Anterior cingulate cortex (tissue), 58 donors: ENCODE measurements at regions not wholly inside any gene's neighbourhood (a gene's known extent, or its start where the extent isn't known, plus 50 kb on each side); places are given as distances from the start of the nearest gene placed in this dataset.
"Not testable (repeated sequence)": the region's sequence is repeated elsewhere in the genome, so short reads cannot be mapped to it uniquely, and the experiment has no call there.

ENCODE experiments used
- DNase-seq, 58 donors: peaks; one replicate each; lab custom pipeline; 2025; lab: John Stamatoyannopoulos, UW

DNA sequence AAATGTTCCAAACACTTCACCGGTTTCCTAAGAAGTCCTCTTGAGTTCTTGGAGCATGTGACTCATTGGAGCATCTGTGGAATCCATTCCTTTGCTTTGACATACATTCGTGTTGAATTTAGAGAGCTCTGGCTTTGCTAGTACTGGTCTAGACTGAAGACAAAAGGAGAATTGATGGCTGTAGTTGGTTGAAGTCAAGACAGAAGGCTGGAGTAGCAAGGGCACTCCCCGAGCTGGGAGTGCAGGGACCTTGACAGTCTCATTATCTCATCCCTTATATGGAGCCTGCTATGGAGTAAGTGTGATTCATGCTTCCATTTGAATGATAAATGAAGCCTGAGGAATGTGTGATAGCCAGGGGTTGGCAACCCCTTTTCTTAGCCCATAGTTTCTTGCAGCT lies 1249.1 kb downstream of the TYW1 start:
- no peak for DNase-seq

- DNase-seq, result peak in 16 of 58 donors; percentile 1 to 48 (median 12)
Observed at GRCh38 chr7:68246189-68246633, 1249.6 kb downstream of the TYW1 start.

DNA sequence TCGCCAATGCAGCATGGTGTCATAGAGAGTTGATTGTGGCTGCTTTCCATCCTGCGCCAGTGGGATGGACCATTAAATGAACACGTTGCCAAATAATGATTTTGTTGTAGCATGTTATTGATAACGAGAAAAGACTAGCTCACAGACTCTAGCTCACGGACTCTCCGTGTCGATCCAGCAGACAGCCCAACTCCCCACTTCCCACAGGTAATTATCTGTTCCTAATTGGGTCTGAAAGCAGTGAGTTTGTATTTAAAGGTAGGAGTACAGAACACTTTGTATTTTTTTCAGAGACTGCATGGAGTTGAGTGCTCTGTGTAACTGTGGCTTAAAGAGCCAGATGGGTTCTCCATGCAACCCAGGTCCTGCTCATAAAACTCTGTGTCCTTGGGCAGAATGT lies 1250.5 kb downstream of the TYW1 start:
- no peak for DNase-seq

GRCh38 chr7:68247571-68247970 lies 1250.9 kb downstream of the TYW1 start:
- DNase-seq, result no peak

DNA sequence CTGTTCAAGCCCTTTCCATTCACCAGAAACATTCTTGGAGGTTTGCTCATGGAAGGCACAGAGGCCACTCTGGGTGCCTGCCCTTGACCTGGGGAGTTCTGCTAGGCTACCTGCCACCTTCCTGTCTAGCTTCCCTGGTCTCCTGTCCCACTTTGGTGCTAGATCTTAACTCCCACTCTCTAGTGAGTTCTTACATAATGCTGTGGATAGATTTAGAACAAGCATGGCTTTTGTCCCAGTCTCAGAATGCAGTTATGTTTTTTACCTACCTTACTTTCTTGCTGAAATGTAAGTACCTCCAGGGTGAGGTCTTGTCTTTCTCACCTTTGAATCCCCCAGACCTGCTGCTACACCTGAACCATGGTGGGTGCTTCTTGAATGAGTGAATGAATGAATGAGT lies 1252.3 kb downstream of the TYW1 start:
- DNase-seq, result peak in 1 of 58 donors; percentile 41

GRCh38 chr7:68249611-68250010 lies 1253.0 kb downstream of the TYW1 start:
- DNase-seq, result no peak

GRCh38 chr7:68250143-68250542 lies 1253.5 kb downstream of the TYW1 start:
- DNase-seq, result no peak

DNA sequence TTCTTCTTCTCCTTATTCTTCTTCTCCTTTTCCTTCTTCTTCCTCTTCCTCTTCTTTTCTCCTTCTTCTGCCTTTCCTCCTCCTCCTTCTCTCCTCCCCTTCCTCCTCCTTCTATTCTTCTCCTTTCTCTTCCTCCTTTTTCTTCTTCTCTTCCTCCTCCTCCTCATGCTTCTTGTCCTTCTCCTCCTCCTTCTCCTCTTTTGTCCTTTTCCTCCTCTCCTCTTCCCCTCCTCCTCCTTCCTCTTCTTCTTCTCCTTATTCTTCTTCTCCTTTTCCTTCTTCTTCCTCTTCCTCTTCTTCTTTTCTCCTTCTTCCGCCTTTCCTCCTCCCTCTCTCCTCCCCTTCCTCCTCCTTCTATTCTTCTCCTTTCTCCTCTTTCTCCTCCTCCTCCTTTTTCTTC lies 1258.2 kb downstream of the TYW1 start:
- not testable (repeated sequence) for DNase-seq

- no peak for DNase-seq
Observed at GRCh38 chr7:68256295-68256694, 1259.7 kb downstream of the TYW1 start.

- DNase-seq, result no peak
Observed at GRCh38 chr7:68258609-68259008, 1262.0 kb downstream of the TYW1 start.

DNA sequence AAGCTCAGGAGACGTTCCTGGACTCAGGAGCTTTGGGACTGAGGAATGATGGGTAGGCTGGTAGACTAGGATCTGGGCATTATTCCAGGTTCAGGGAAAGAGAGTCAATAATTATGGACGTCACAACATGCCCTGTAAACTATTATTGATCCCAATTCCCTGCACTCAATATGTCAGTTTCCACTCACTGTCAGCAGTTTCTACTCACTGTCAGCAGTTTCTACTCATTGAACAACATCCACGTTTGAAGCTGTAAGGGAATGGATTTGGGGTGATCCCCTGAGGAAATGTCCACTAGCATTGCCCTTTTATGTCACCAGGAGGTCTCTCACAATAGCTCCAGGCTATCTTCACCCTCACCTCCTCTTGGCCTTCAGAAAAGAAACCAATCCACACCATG lies 1268.6 kb downstream of the TYW1 start:
- no peak for DNase-seq

DNA sequence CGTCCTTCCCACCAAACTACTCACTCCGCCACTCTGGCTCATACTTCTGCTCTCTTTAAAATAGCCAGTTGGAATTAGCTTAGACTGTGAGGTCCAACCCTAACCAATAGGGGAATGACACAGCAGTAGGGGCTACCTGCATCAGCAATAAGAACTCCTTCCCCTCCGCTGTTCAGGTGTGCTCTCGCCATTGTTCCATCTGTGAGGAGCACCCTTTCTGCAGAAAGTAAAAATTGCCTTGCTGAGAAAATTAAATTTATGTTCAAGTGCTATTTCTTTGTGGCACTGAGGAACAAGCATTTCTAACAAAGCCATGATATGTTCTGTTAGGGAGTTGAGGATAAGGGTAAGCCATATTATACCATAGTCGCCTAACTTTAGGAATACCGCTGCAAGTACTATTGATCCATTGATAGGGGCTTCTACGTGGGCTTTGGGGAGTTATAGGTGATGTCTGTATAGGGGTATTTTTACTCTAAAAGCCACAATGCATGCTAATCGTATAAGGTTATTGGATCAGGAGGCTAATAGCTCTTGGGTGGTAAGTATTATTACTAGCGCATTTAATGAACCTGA lies 1269.5 kb downstream of the TYW1 start:
- DNase-seq, result no peak

DNA sequence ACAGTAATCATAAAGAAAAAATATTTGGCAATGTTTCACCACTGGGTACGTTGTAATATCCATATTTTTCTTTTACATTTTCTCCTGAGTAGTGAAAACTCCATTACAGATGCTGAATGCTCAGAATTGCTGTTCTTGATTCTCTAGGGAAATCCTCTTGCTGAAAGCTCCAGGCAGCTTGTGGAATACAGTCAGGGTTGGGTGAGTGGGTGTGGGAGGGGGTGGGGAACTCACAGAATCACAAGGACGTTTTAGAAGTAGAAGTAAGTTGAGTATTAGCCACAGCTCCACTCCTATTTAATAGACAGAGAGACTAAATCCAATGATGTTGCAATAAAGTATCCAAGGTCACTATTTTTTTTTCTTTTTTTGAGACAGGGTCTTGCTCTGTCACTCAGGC lies 1270.9 kb downstream of the TYW1 start:
- peak in 3 of 58 donors; percentile 0 to 19 (median 1) for DNase-seq

- DNase-seq, result peak in 28 of 58 donors; percentile 2 to 69 (median 28)
Observed at GRCh38 chr7:68269405-68269804, 1272.8 kb downstream of the TYW1 start.

GRCh38 chr7:68272507-68272906 lies 1275.9 kb downstream of the TYW1 start:
- no peak for DNase-seq

DNA sequence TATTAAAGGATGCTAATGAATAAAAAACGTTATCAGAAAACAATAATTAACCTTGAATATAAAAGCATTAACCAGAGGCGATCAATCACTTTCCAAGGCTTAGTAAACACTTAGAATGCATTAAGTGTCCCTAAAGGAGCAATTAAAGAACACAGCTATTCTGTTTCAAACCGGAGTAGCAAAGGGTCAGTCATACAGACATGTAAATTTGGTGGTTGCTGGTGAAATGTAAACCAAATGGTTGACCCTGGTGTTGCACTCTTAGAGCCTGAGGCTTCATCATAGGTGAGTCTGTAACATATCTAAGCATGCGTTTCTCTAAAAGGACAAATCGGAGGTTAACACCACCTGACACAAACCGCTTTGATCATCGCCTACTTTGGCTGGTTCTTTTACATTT lies 1280.1 kb downstream of the TYW1 start:
- DNase-seq, result no peak

- no peak for DNase-seq
Observed at GRCh38 chr7:68279827-68280400, 1283.3 kb downstream of the TYW1 start.

- DNase-seq, result no peak
Observed at GRCh38 chr7:68280931-68281330, 1284.3 kb downstream of the TYW1 start.

- DNase-seq, result no peak
Observed at GRCh38 chr7:68288144-68288593, 1291.5 kb downstream of the TYW1 start.

DNA sequence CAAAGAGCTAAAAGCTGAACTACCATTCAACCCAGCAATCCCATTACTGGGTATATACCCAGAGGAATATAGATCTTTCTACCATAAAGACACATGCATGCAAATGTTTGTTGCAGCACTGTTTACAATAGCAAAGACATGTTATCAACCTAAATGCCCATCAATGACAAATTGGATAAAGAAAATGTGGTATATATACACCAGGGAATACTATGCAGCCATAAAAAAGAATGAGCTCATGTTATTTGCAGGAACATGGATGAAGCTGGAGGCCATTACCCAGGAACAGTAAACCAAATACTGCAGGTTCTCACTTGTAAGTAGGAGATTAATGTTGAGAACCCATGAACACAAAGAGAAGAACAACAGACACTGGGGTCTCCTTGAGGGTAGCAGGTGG lies 1295.1 kb downstream of the TYW1 start:
- no peak for DNase-seq

- DNase-seq, result no peak
Observed at GRCh38 chr7:68295386-68295785, 1298.8 kb downstream of the TYW1 start.

DNA sequence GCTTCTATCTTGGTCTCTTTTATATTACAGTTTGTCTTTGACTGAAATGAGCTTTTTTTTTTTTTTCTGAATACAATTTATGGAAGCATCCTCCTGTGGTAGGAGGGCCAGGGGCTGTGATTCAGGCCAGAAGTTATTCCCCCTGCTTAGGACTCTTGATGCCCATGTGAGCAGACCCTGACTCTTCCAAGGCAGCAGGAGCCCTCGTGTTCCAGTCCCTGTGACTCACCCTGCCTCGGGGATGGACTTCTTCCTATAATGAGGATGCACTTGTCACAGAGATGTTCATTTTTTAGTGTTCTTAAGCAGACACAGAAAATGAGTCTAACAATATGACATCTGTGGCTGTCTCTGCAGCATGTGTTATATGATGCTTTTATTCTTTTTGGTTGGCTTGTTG lies 1293.7 kb upstream of the AUTS2 start:
- DNase-seq, result peak in 4 of 58 donors; percentile 2 to 7 (median 4)
